H1 (cell line): ENCODE measurements at regions not wholly inside any gene's neighbourhood (a gene's known extent, or its start where the extent isn't known, plus 50 kb on each side); places are given as distances from the start of the nearest gene placed in this dataset.

Experiments
- CTCF ChIA-PET: fragments of 300-600 bp; sonication (Branson Sonifier 250); formaldehyde crosslinking; loops from one replicate; lab custom pipeline; 2021; ENCODE audit not compliant: partially characterized antibody; lab: Charles Lee
- POLR2A ChIA-PET: fragments of 300-600 bp; sonication (Branson Sonifier 250); formaldehyde crosslinking; loops from one replicate; lab custom pipeline; 2021; ENCODE audit warnings: inconsistent platforms; ENCODE audit not compliant: partially characterized antibody; lab: Charles Lee
- DNase-seq, 2 experiments: peaks; one replicate each; pipeline versions ENCODE4 v3.0.0 to v3.0.0-alpha.2; 2010 to 2022; ENCODE audit warnings: low spot score in 2 of 2, low read depth in 1 of 2, mixed read lengths in 1 of 2
- FAIRE-seq: peaks from 2 replicates; lab custom pipeline; 2011; peaks lifted over from hg19 to GRCh38; lab: Jason Lieb, UNC
- H2AFZ ChIP-seq: 2 replicates; pipeline ENCODE4 v1.8.1; 2012; ENCODE audit warnings: low read length, inconsistent platforms
- H2AK5ac ChIP-seq: 2 replicates; pipeline ENCODE4 v1.6.1; 2013; ENCODE audit warnings: low read depth, low read length
- H2BK120ac ChIP-seq: replicated peaks from 2 replicates; pipeline ENCODE3; 2013; ENCODE audit warnings: low read depth, low read length, inconsistent platforms
- H2BK12ac ChIP-seq: 2 replicates; pipeline ENCODE4 v1.6.1; 2013; ENCODE audit warnings: low read depth, low read length
- H2BK15ac ChIP-seq: 2 replicates; pipeline ENCODE4 v1.6.1; 2013; ENCODE audit warnings: low read length
- H2BK20ac ChIP-seq: 2 replicates; pipeline ENCODE4 v1.6.1; 2013; ENCODE audit warnings: low read length
- H2BK5ac ChIP-seq: 2 replicates; pipeline ENCODE4 v1.6.1; 2013; ENCODE audit warnings: low read depth, low read length
- H3K14ac ChIP-seq: 2 replicates; pipeline ENCODE4 v1.6.1; 2013; ENCODE audit warnings: inconsistent platforms; ENCODE audit not compliant: insufficient read length
- H3K18ac ChIP-seq: 2 replicates; pipeline ENCODE4 v1.6.1; 2013; ENCODE audit warnings: low read length; ENCODE audit errors: extremely low read depth
- H3K23ac ChIP-seq: 2 replicates; pipeline ENCODE4 v1.6.1; 2013; ENCODE audit warnings: inconsistent platforms; ENCODE audit not compliant: insufficient read length
- H3K23me2 ChIP-seq: 2 replicates; pipeline ENCODE4 v1.6.1; 2013; ENCODE audit warnings: low read depth, low read length
- H3K27ac ChIP-seq: 2 replicates; pipeline ENCODE4 v1.6.1; 2011; ENCODE audit warnings: low read depth, low read length, inconsistent platforms
- H3K27me3 ChIP-seq, 4 experiments: replicated peaks in 1 of 4; 1 replicate in 1 of 4; 2 replicates in 3 of 4; pipeline versions ENCODE4 v1.6.1 to v1.8.1; 2011 to 2013; ENCODE audit warnings: low read length in 3 of 4, mild to moderate bottlenecking in 3 of 4, inconsistent platforms in 2 of 4, mixed read lengths in 2 of 4, moderate library complexity in 1 of 4; ENCODE audit not compliant: control insufficient read depth in 3 of 4, insufficient read depth in 3 of 4; ENCODE audit errors: extremely low read depth in 1 of 4
- H3K36me3 ChIP-seq, 4 experiments: 2 replicates each; pipeline versions ENCODE4 v1.6.1 to v1.8.1; 2011 to 2013; ENCODE audit warnings: mild to moderate bottlenecking in 4 of 4, low read length in 3 of 4, moderate library complexity in 2 of 4, control low read depth in 1 of 4, inconsistent platforms in 1 of 4; ENCODE audit not compliant: insufficient read depth in 4 of 4, control insufficient read depth in 2 of 4
- H3K4ac ChIP-seq: replicated peaks from 2 replicates; pipeline ENCODE3; 2013; ENCODE audit warnings: low read length, low read depth, mixed read lengths, inconsistent platforms; ENCODE audit not compliant: insufficient read length
- H3K4me1 ChIP-seq, 4 experiments: replicated peaks in 1 of 4; 1 replicate in 1 of 4; 2 replicates in 3 of 4; pipeline versions ENCODE4 v1.6.1 to v1.8.1; 2011 to 2013; ENCODE audit warnings: low read length in 3 of 4, inconsistent platforms in 2 of 4, mixed read lengths in 1 of 4; ENCODE audit not compliant: insufficient read depth in 4 of 4, control insufficient read depth in 3 of 4
- H3K4me2 ChIP-seq, 2 experiments: 2 replicates each; pipeline versions ENCODE4 v1.6.1 to v1.8.1; 2011 to 2013; ENCODE audit warnings: low read depth in 2 of 2, low read length in 2 of 2, control low read depth in 1 of 2, inconsistent platforms in 1 of 2, mild to moderate bottlenecking in 1 of 2; ENCODE audit not compliant: insufficient read depth in 1 of 2
- H3K4me3 ChIP-seq, 4 experiments: fragments of 200-600, 300-600 bp in 1 of 4; sonication (generic), shearing (Covaris generic), sonication (Bioruptor Twin) in 1 of 4; 2 replicates each; pipeline versions ENCODE4 v1.5.1 to v1.8.1; 2011 to 2016; ENCODE audit warnings: low read length in 4 of 4, low read depth in 3 of 4, control low read depth in 2 of 4, inconsistent platforms in 2 of 4, mild to moderate bottlenecking in 2 of 4, mixed read lengths in 1 of 4, moderate library complexity in 1 of 4; ENCODE audit not compliant: insufficient read depth in 2 of 4; ENCODE audit errors: extremely low read depth in 1 of 4
- H3K56ac ChIP-seq: replicated peaks from 2 replicates; pipeline ENCODE3; 2013; ENCODE audit warnings: low read depth, mild to moderate bottlenecking, mixed read lengths, low read length, inconsistent platforms; ENCODE audit not compliant: insufficient read length
- H3K79me1 ChIP-seq: 2 replicates; pipeline ENCODE4 v1.6.1; 2013; ENCODE audit warnings: low read depth, low read length, control low read depth
- H3K79me2 ChIP-seq, 2 experiments: 2 replicates each; pipeline versions ENCODE4 v1.6.1 to v1.8.1; 2012 to 2013; ENCODE audit warnings: low read length in 2 of 2, mild to moderate bottlenecking in 2 of 2, inconsistent platforms in 1 of 2; ENCODE audit not compliant: insufficient read depth in 2 of 2, control insufficient read depth in 1 of 2
- H3K9ac ChIP-seq, 4 experiments: replicated peaks in 1 of 4; 1 replicate in 1 of 4; 2 replicates in 3 of 4; pipeline versions ENCODE4 v1.6.1 to v1.8.1; 2011 to 2013; ENCODE audit warnings: low read depth in 3 of 4, low read length in 3 of 4, control low read depth in 2 of 4, mild to moderate bottlenecking in 2 of 4, moderate library complexity in 2 of 4, inconsistent platforms in 1 of 4; ENCODE audit errors: extremely low read depth in 1 of 4
- H3K9me3 ChIP-seq, 2 experiments: 2 replicates each; pipeline versions ENCODE4 v1.6.1 to v1.8.1; 2012 to 2013; ENCODE audit warnings: mild to moderate bottlenecking in 2 of 2, moderate library complexity in 2 of 2, control low read depth in 1 of 2, inconsistent platforms in 1 of 2, low read depth in 1 of 2, low read length in 1 of 2, mixed read lengths in 1 of 2; ENCODE audit not compliant: insufficient read depth in 2 of 2
- H4K20me1 ChIP-seq, 2 experiments: replicated peaks in 1 of 2; 2 replicates each; pipeline versions ENCODE3 to v1.8.1; 2011 to 2013; ENCODE audit warnings: inconsistent platforms in 2 of 2, low read length in 2 of 2, mild to moderate bottlenecking in 1 of 2; ENCODE audit not compliant: insufficient read depth in 2 of 2, control insufficient read depth in 1 of 2
- H4K5ac ChIP-seq: 2 replicates; pipeline ENCODE4 v1.6.1; 2013; ENCODE audit warnings: low read length, low read depth, mixed read lengths, inconsistent platforms; ENCODE audit not compliant: insufficient read length
- H4K8ac ChIP-seq: 2 replicates; pipeline ENCODE4 v1.8.0; 2013; ENCODE audit warnings: mild to moderate bottlenecking, moderate library complexity, low read length, inconsistent platforms; ENCODE audit not compliant: insufficient read depth; ENCODE audit errors: extremely low read depth
- H4K91ac ChIP-seq: replicated peaks from 2 replicates; pipeline ENCODE3; 2013; ENCODE audit warnings: low read length, mixed read lengths, inconsistent platforms; ENCODE audit not compliant: insufficient read length
- BCL11A ChIP-seq, 2 experiments: IDR thresholded peaks; one replicate each; pipeline ENCODE4 v1.6.1; 2011; ENCODE audit warnings: low read depth in 2 of 2, low read length in 2 of 2, mild to moderate bottlenecking in 2 of 2
- BRCA1 ChIP-seq: IDR thresholded peaks from 2 replicates; pipeline ENCODE4 v1.6.1; 2012; ENCODE audit warnings: low read depth, low read length, improper control_type of control experiment
- CEBPB ChIP-seq: IDR thresholded peaks from 2 replicates; pipeline ENCODE4 v1.6.1; 2012; ENCODE audit warnings: low read depth, low read length
- CTBP2 ChIP-seq: IDR thresholded peaks from 2 replicates; pipeline ENCODE4 v1.7.0; 2011; ENCODE audit warnings: borderline replicate concordance, mild to moderate bottlenecking, moderate library complexity, mixed read lengths, low read length; ENCODE audit not compliant: insufficient read depth, insufficient read length
- EZH2 ChIP-seq: fragments of 200-600 bp; sonication (generic); IDR thresholded peaks from 2 replicates; pipeline ENCODE4 v1.7.1; 2012; ENCODE audit warnings: low read depth, mild to moderate bottlenecking, moderate library complexity, low read length, inconsistent platforms; ENCODE audit not compliant: severe bottlenecking
- FOSL1 ChIP-seq: IDR thresholded peaks from 2 replicates; pipeline ENCODE4 v1.6.1; 2011; ENCODE audit warnings: mild to moderate bottlenecking, low read depth, low read length, moderate library complexity; ENCODE audit not compliant: insufficient read depth
- GTF2F1 ChIP-seq: IDR thresholded peaks from 2 replicates; pipeline ENCODE4 v1.6.1; 2012; ENCODE audit warnings: low read depth, low read length, improper control_type of control experiment, borderline replicate concordance
- JUND ChIP-seq: IDR thresholded peaks from 2 replicates; pipeline ENCODE4 v1.6.1; 2011; ENCODE audit warnings: mild to moderate bottlenecking, improper control_type of control experiment, low read length
- KDM4A ChIP-seq: IDR thresholded peaks from one replicate; pipeline ENCODE4 v1.7.1; 2012; ENCODE audit warnings: low read depth, mild to moderate bottlenecking, moderate library complexity, low read length, inconsistent platforms; ENCODE audit not compliant: severe bottlenecking
- POU5F1 ChIP-seq: IDR thresholded peaks from 2 replicates; pipeline ENCODE4 v1.6.1; 2011; ENCODE audit warnings: low read depth, mild to moderate bottlenecking, low read length, moderate library complexity
- SIN3A ChIP-seq, 2 experiments: IDR thresholded peaks in 1 of 2; conservative IDR thresholded peaks in 1 of 2; 2 replicates each; pipeline ENCODE4 v1.6.1; 2011 to 2012; ENCODE audit warnings: low read length in 2 of 2, improper control_type of control experiment in 1 of 2, low read depth in 1 of 2, mild to moderate bottlenecking in 1 of 2
- SIX5 ChIP-seq: IDR thresholded peaks from 2 replicates; pipeline ENCODE4 v1.6.1; 2011; ENCODE audit warnings: mild to moderate bottlenecking, low read depth, low read length
- SP4 ChIP-seq: IDR thresholded peaks from 2 replicates; pipeline ENCODE4 v1.6.1; 2012; ENCODE audit warnings: low read length, inconsistent platforms
- TAF7 ChIP-seq: optimal IDR thresholded peaks from 2 replicates; pipeline ENCODE3; 2011; ENCODE audit warnings: low read depth, mild to moderate bottlenecking, inconsistent platforms, low read length, moderate library complexity, borderline replicate concordance
- TCF12 ChIP-seq: IDR thresholded peaks from 2 replicates; pipeline ENCODE4 v1.6.1; 2011; ENCODE audit warnings: low read depth, mild to moderate bottlenecking, low read length
- YY1 ChIP-seq: IDR thresholded peaks from 2 replicates; pipeline ENCODE4 v1.6.1; 2011; ENCODE audit warnings: low read depth, mild to moderate bottlenecking, low read length
- WGBS, 2 experiments: shearing (Covaris generic) in 1 of 2; methylation state at CpG; one replicate each; pipeline versions ENCODE4 v1.1.6 to v1.1.7; 2013 to 2015; ENCODE audit warnings: low lambda C conversion rate in 2 of 2, mixed read lengths in 2 of 2, inconsistent platforms in 1 of 2, low coverage in 1 of 2, missing lambda C conversion rate in 1 of 2; ENCODE audit not compliant: insufficient replicate concordance in 2 of 2, insufficient coverage in 1 of 2, insufficient read length in 1 of 2; ENCODE audit errors: extremely low coverage in 1 of 2, missing lambda C conversion rate in 1 of 2; 5-methylcytosine and 5-hydroxymethylcytosine counted together

- Histone ChIP-seq H4K91ac (no peak overlapping the region), H3K4me1 (peaks cover 0 to 21% (median 13%) of the 10 kb centered on the region in 4 experiments; a peak in 4 of 7 replicates), H4K20me1 (no peaks in the 10 kb centered on the region), H2BK12ac (no peak overlapping the region), H2BK5ac (no peak overlapping the region), H2AK5ac (no peak overlapping the region), H3K9ac (no peak overlapping the region), H3K56ac (no peak overlapping the region), H3K4ac (no peak overlapping the region), H2BK20ac (no peak overlapping the region), H3K4me3 (no peak overlapping the region), H3K36me3 (no peaks in the 10 kb centered on the region), H3K27me3 (no peaks in the 10 kb centered on the region), H3K23ac (no peak overlapping the region), H3K9me3 (no peaks in the 10 kb centered on the region), H3K27ac (no peak overlapping the region), H3K23me2 (no peaks in the 10 kb centered on the region), H2AFZ (no peak overlapping the region), H3K14ac (no peak overlapping the region), H3K18ac (no peak overlapping the region), H3K79me2 (no peaks in the 10 kb centered on the region), H4K5ac (no peak overlapping the region), H3K4me2 (no peak overlapping the region), H3K79me1 (no peaks in the 10 kb centered on the region; the same call in 1 of the 2 replicates), H2BK15ac (no peak overlapping the region), H2BK120ac (no peak overlapping the region), H4K8ac (no peak overlapping the region)
- DNase-seq (no peak), FAIRE-seq (no peak)
- ChIA-PET CTCF (no interaction called here), POLR2A (no interaction called here)
- WGBS, 2 experiments, result 87% methylated on average over 7 of the region's 7 CpGs; no CpG with 5 or more reads in 1 of the 2 experiments
- TF ChIP-seq SIN3A (conservative IDR thresholded peaks at IDR 0.05 in 1 of 2, IDR thresholded peaks at IDR 0.05 in 1 of 2; ENCODE audit: low read depth in 1 of 2, low read length in 2 of 2) (no peak), TCF12 (no peak), JUND (no peak), CTBP2 (no peak), KDM4A (no peak), GTF2F1 (no peak), POU5F1 (no peak), TAF7 (no peak), SP4 (no peak), FOSL1 (no peak), EZH2 (no peak), BRCA1 (no peak), BCL11A (IDR thresholded peaks at IDR 0.05; ENCODE audit: low read depth in 2 of 2, low read length in 2 of 2) (no peak), SIX5 (no peak), YY1 (no peak), CEBPB (no peak)
Observed at GRCh38 chr13:50277906-50278305, 262.7 kb downstream of the KCNRG start.
